ENCODE measurements at regions not wholly inside any gene's neighbourhood (a gene's known extent, or its start where the extent isn't known, plus 50 kb on each side); places are given as distances from the start of the nearest gene placed in this dataset.

DNA sequence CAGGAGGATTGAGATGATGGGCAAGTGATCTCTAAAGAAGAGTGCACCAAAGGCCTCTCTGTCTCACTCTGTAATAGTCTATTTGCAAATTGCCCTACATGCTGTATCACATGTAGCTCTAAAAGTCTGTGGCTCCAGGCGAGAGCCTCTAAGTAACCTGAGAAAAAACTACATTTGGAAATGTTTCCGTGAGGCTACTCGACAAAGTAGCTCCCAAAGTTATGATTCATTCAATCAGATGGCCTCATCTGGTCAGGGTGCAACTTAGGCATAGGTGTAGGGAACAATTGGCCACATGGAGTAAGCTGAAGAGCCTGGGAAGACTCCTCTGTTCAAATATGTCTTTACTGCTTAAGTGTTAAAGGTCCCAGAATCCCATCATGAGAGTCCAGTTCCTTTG lies 155.4 kb upstream of the PLEKHG7 start:
- H3K9ac ChIP-seq: no peak overlapping the region
- Mint-ChIP-seq H3K27me3 (ENCODE audit: insufficient read depth, low read depth) (no peaks in the 10 kb centered on the region), H3K36me3 (peaks cover 2% of the 10 kb centered on the region), H3K27ac (no peak overlapping the region), H3K4me3 (no peak overlapping the region), H3K4me1 (peaks cover 19% of the 10 kb centered on the region), H3K9me3 (peaks cover 4% of the 10 kb centered on the region)
- TF ChIP-seq EZH2phosphoT487 (IDR thresholded peaks at IDR 0.05) (no peak), EZH2 (IDR thresholded peaks at IDR 0.05) (no peak), CTCF (IDR thresholded peaks at IDR 0.05) (no peak)
- H3K4me1 ChIP-seq: no peaks in the 10 kb centered on the region
- peak overlapping the region; percentile 10 for H2AFZ ChIP-seq (replicated peaks)
- H3K27ac ChIP-seq: no peak overlapping the region
- DNase-seq (ENCODE audit: low spot score): no peak
- H3K4me3 ChIP-seq: no peak overlapping the region
- no peaks in the 10 kb centered on the region for H3K79me2 ChIP-seq (ENCODE audit: low read depth)
- no peak overlapping the region for H3K4me2 ChIP-seq
- no peaks in the 10 kb centered on the region for H3K27me3 ChIP-seq
- H4K20me1 ChIP-seq (ENCODE audit: low read depth): no peaks in the 10 kb centered on the region
- no peaks in the 10 kb centered on the region for H3F3A ChIP-seq (ENCODE audit: low read depth)
- H3K36me3 ChIP-seq: no peaks in the 10 kb centered on the region
- no peaks in the 10 kb centered on the region for H3K9me3 ChIP-seq (ENCODE audit: low read depth)

DNA sequence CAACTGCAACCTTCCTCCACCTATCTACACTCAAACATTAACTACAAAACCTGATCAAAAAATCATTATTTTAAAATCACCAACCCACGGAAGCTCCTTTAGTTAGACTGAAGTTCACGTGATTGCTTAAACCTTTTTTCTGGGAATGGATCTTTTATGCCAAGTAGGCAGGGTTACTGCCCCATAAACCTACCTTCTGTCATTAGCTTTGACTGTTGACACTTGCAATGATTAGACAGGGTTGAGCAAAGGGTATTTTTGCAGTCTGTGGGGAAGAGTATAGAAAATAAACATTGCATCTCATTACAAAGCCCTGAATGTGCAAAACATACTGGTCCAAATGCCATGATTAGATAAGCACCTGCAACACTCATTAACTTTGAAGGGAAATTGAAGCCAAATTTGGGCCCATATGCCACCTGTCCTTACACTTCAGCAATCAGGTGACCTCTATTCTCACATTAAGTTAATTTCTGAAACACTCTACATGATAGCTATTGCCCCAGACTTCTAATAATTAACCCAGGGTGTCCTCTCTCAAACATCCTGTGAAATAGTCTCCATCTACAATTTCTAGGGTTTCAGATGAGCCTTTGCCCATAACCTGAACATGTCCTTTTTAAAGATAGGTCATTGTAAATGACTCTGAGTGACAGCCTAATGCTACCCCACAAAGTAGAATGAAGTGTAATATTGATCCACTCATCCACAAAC lies 156.0 kb upstream of the PLEKHG7 start:
- Histone ChIP-seq H3K4me1 (no peaks in the 10 kb centered on the region), H3K27me3 (no peaks in the 10 kb centered on the region), H3K4me2 (no peak overlapping the region), H3K9me3 (ENCODE audit: low read depth) (no peaks in the 10 kb centered on the region), H3K9ac (no peak overlapping the region), H4K20me1 (ENCODE audit: low read depth) (no peaks in the 10 kb centered on the region), H3K4me3 (no peak overlapping the region), H3K36me3 (no peaks in the 10 kb centered on the region), H3F3A (ENCODE audit: low read depth) (no peaks in the 10 kb centered on the region), H2AFZ (replicated peaks) (peak overlapping the region; percentile 10), H3K27ac (no peak overlapping the region), H3K79me2 (ENCODE audit: low read depth) (no peaks in the 10 kb centered on the region)
- Mint-ChIP-seq H3K27me3 (ENCODE audit: insufficient read depth, low read depth) (no peaks in the 10 kb centered on the region), H3K4me3 (no peak overlapping the region), H3K4me1 (peaks cover 23% of the 10 kb centered on the region), H3K36me3 (peaks cover 2% of the 10 kb centered on the region), H3K27ac (no peak overlapping the region), H3K9me3 (peaks cover 4% of the 10 kb centered on the region)
- no peak for TF ChIP-seq CTCF (IDR thresholded peaks at IDR 0.05)
- no peak for TF ChIP-seq EZH2phosphoT487 (IDR thresholded peaks at IDR 0.05)
- TF ChIP-seq EZH2 (IDR thresholded peaks at IDR 0.05): no peak
- no peak for DNase-seq (ENCODE audit: low spot score)

DNA sequence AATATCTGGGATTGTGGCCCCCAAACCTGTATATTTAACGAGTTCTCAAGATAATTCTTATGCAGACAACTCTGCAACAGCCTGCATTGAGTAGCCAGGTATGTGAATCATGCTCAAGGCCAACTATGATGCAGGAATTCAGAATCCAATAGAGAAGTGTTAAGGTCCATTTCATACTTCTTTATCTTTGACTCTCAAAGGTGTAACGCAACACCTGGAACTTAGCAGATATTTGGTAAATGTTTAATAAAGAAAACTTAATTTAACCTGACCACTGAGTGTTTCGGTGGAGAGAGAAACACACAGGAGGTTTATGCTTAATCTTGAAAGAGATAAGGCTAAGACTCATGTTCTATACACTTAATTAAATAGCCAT lies 156.5 kb upstream of the PLEKHG7 start:
- H3K79me2 ChIP-seq (ENCODE audit: low read depth): no peaks in the 10 kb centered on the region
- TF ChIP-seq EZH2phosphoT487 (IDR thresholded peaks at IDR 0.05): no peak
- TF ChIP-seq CTCF (IDR thresholded peaks at IDR 0.05): no peak
- no peak for TF ChIP-seq EZH2 (IDR thresholded peaks at IDR 0.05)
- H3K36me3 ChIP-seq: no peaks in the 10 kb centered on the region
- H2AFZ ChIP-seq (replicated peaks): no peak overlapping the region
- no peak overlapping the region for H3K27ac ChIP-seq
- H3K4me1 Mint-ChIP-seq: peaks cover 26% of the 10 kb centered on the region
- H3K4me1 ChIP-seq: no peaks in the 10 kb centered on the region
- no peaks in the 10 kb centered on the region for H3K27me3 ChIP-seq
- peaks cover 4% of the 10 kb centered on the region for H3K9me3 Mint-ChIP-seq
- peaks cover 2% of the 10 kb centered on the region for H3K36me3 Mint-ChIP-seq
- H3K27me3 Mint-ChIP-seq (ENCODE audit: insufficient read depth, low read depth): no peaks in the 10 kb centered on the region
- no peaks in the 10 kb centered on the region for H3K9me3 ChIP-seq (ENCODE audit: low read depth)
- no peaks in the 10 kb centered on the region for H3F3A ChIP-seq (ENCODE audit: low read depth)
- no peak overlapping the region for H3K4me3 ChIP-seq
- H3K4me3 Mint-ChIP-seq: no peak overlapping the region
- no peak overlapping the region for H3K4me2 ChIP-seq
- H4K20me1 ChIP-seq (ENCODE audit: low read depth): no peaks in the 10 kb centered on the region
- no peak overlapping the region for H3K27ac Mint-ChIP-seq
- DNase-seq (ENCODE audit: low spot score): no peak
- H3K9ac ChIP-seq: no peak overlapping the region

Measured in neural progenitor cell (in vitro differentiated cells).